H9 (cell line): ENCODE measurements at regions not wholly inside any gene's neighbourhood (a gene's known extent, or its start where the extent isn't known, plus 50 kb on each side); places are given as distances from the start of the nearest gene placed in this dataset.

Experiments
- DNase-seq: peaks from one replicate; pipeline ENCODE4 v3.0.0-alpha.2; 2017
- H2AFZ ChIP-seq: one replicate; pipeline ENCODE4 v1.6.1; 2013; ENCODE audit warnings: mild to moderate bottlenecking, low read length, control low read depth, moderate library complexity
- H2AK5ac ChIP-seq: 2 replicates; pipeline ENCODE4 v1.6.1; 2013; ENCODE audit warnings: low read length, control low read depth, mixed read lengths; ENCODE audit not compliant: insufficient read length
- H2BK120ac ChIP-seq: one replicate; pipeline ENCODE4 v1.6.1; 2013; ENCODE audit warnings: low read depth, mild to moderate bottlenecking, low read length, control low read depth, inconsistent platforms; ENCODE audit not compliant: poor library complexity, severe bottlenecking
- H2BK12ac ChIP-seq: 2 replicates; pipeline ENCODE4 v1.6.1; 2013; ENCODE audit warnings: low read length, control low read depth, mixed read lengths, low read depth; ENCODE audit not compliant: insufficient read length
- H2BK15ac ChIP-seq: 2 replicates; pipeline ENCODE4 v1.6.1; 2013; ENCODE audit warnings: low read depth, low read length, control low read depth
- H2BK20ac ChIP-seq: one replicate; pipeline ENCODE4 v1.6.1; 2013; ENCODE audit warnings: low read depth, mild to moderate bottlenecking, low read length, control low read depth, inconsistent platforms; ENCODE audit not compliant: poor library complexity, severe bottlenecking
- H2BK5ac ChIP-seq: 2 replicates; pipeline ENCODE4 v1.6.1; 2013; ENCODE audit warnings: low read length, control low read depth, mixed read lengths; ENCODE audit not compliant: insufficient read length
- H3K14ac ChIP-seq: 2 replicates; pipeline ENCODE4 v1.6.1; 2013; ENCODE audit warnings: low read length, control low read depth; ENCODE audit not compliant: insufficient read depth
- H3K18ac ChIP-seq: 2 replicates; pipeline ENCODE4 v1.6.1; 2013; ENCODE audit warnings: low read depth, mild to moderate bottlenecking, mixed read lengths, low read length, control low read depth; ENCODE audit not compliant: insufficient read length
- H3K23ac ChIP-seq: 2 replicates; pipeline ENCODE4 v1.6.1; 2013; ENCODE audit warnings: low read length, control low read depth, mixed read lengths, low read depth; ENCODE audit not compliant: insufficient read length
- H3K23me2 ChIP-seq: 2 replicates; pipeline ENCODE4 v1.6.1; 2013; ENCODE audit warnings: low read depth, mild to moderate bottlenecking, mixed read lengths, low read length, control low read depth; ENCODE audit not compliant: insufficient read length, poor library complexity, severe bottlenecking
- H3K27ac ChIP-seq: 2 replicates; pipeline ENCODE4 v1.5.1; 2013; ENCODE audit warnings: low read length, control low read depth, mixed read lengths, low read depth; ENCODE audit not compliant: insufficient read length
- H3K27me3 ChIP-seq: 2 replicates; pipeline ENCODE4 v1.6.1; 2013; ENCODE audit warnings: low read length, control low read depth, inconsistent platforms; ENCODE audit not compliant: insufficient read depth
- H3K4ac ChIP-seq: 2 replicates; pipeline ENCODE4 v1.6.1; 2013; ENCODE audit warnings: low read depth, mild to moderate bottlenecking, control low read depth, inconsistent platforms, low read length, moderate library complexity
- H3K4me1 ChIP-seq: 2 replicates; pipeline ENCODE4 v1.6.1; 2013; ENCODE audit warnings: low read length, control low read depth, inconsistent platforms; ENCODE audit not compliant: insufficient read depth
- H3K4me2 ChIP-seq: 2 replicates; pipeline ENCODE4 v1.6.1; 2013; ENCODE audit warnings: low read length, control low read depth, mixed read lengths; ENCODE audit not compliant: insufficient read length, insufficient read depth
- H3K56ac ChIP-seq: 2 replicates; pipeline ENCODE4 v1.6.1; 2013; ENCODE audit warnings: low read depth, mild to moderate bottlenecking, mixed read lengths, low read length, control low read depth; ENCODE audit not compliant: insufficient read length
- H3K79me1 ChIP-seq: 2 replicates; pipeline ENCODE4 v1.6.1; 2013; ENCODE audit warnings: low read depth, mild to moderate bottlenecking, moderate library complexity, low read length, control low read depth, inconsistent platforms; ENCODE audit not compliant: insufficient read depth, poor library complexity, severe bottlenecking
- H3K79me2 ChIP-seq: 2 replicates; pipeline ENCODE4 v1.6.1; 2013; ENCODE audit warnings: low read length, control low read depth, inconsistent platforms; ENCODE audit not compliant: insufficient read depth
- H3K9ac ChIP-seq: 2 replicates; pipeline ENCODE4 v1.6.1; 2013; ENCODE audit warnings: low read length, control low read depth, mixed read lengths; ENCODE audit not compliant: insufficient read length; ENCODE audit errors: extremely low read depth
- H3K9me3 ChIP-seq: one replicate; pipeline ENCODE4 v1.6.1; 2013; ENCODE audit warnings: low read depth, low read length, inconsistent platforms; ENCODE audit not compliant: control insufficient read depth
- H3T11ph ChIP-seq: one replicate; pipeline ENCODE4 v1.6.1; 2013; ENCODE audit warnings: mild to moderate bottlenecking, low read length, control low read depth, inconsistent platforms
- H4K20me1 ChIP-seq: one replicate; pipeline ENCODE4 v1.6.1; 2013; ENCODE audit not compliant: control insufficient read depth, insufficient read length, insufficient read depth
- H4K5ac ChIP-seq: 2 replicates; pipeline ENCODE4 v1.6.1; 2013; ENCODE audit warnings: low read depth, mild to moderate bottlenecking, mixed read lengths, low read length, control low read depth; ENCODE audit not compliant: insufficient read length
- H4K8ac ChIP-seq: replicated peaks from 2 replicates; pipeline ENCODE4 v1.6.1; 2013; ENCODE audit warnings: low read length, control low read depth, mixed read lengths, low read depth; ENCODE audit not compliant: insufficient read length
- H4K91ac ChIP-seq: 2 replicates; pipeline ENCODE4 v1.6.1; 2013; ENCODE audit warnings: low read depth, mild to moderate bottlenecking, moderate library complexity, mixed read lengths, low read length, control low read depth; ENCODE audit not compliant: insufficient read length
- H3K27ac Mint-ChIP-seq, 3 experiments: 2 replicates in 2 of 3; 3 replicates in 1 of 3; pipeline ENCODE4 v1.8.0; 2020 to 2021; ENCODE audit warnings: mixed read lengths in 3 of 3, mild to moderate bottlenecking in 1 of 3, moderate library complexity in 1 of 3
- H3K27me3 Mint-ChIP-seq: 2 replicates; pipeline ENCODE4 v1.8.0; 2021; ENCODE audit warnings: low read depth, mild to moderate bottlenecking, moderate library complexity, mixed read lengths
- H3K36me3 Mint-ChIP-seq, 3 experiments: 2 replicates in 2 of 3; 3 replicates in 1 of 3; pipeline ENCODE4 v1.8.0; 2020 to 2021; ENCODE audit warnings: low read depth in 3 of 3, mixed read lengths in 3 of 3; ENCODE audit not compliant: insufficient read depth in 1 of 3
- H3K4me1 Mint-ChIP-seq, 2 experiments: 2 replicates each; pipeline ENCODE4 v1.8.0; 2020; ENCODE audit warnings: mixed read lengths in 2 of 2
- H3K4me3 Mint-ChIP-seq, 2 experiments: 2 replicates in 1 of 2; 3 replicates in 1 of 2; pipeline ENCODE4 v1.8.0; 2020 to 2021; ENCODE audit warnings: mild to moderate bottlenecking in 2 of 2, mixed read lengths in 2 of 2, moderate library complexity in 1 of 2
- H3K9me3 Mint-ChIP-seq, 2 experiments: 2 replicates in 1 of 2; 3 replicates in 1 of 2; pipeline ENCODE4 v1.8.0; 2020; ENCODE audit warnings: mild to moderate bottlenecking in 2 of 2, mixed read lengths in 2 of 2, moderate library complexity in 1 of 2
- CTCF ChIP-seq: fragments of 200-600 bp; sonication (generic); conservative IDR thresholded peaks from 3 replicates; pipeline ENCODE4 v1.8.0; 2021; ENCODE audit warnings: antibody characterized with exemption, mild to moderate bottlenecking
- WGBS: extraction: QIAGEN DNeasy Blood & Tissue Kit; methylation state at CpG from one replicate; pipeline ENCODE4 v1.1.7; 2013; ENCODE audit warnings: missing lambda C conversion rate, low lambda C conversion rate, mixed read lengths; ENCODE audit not compliant: insufficient read length; ENCODE audit errors: extremely low coverage; 5-methylcytosine and 5-hydroxymethylcytosine counted together

GRCh38 chr1:201683397-201683796 is 144.5 kb downstream of the NAV1 start:
- H4K91ac ChIP-seq: no peak overlapping the region
- no peak overlapping the region for H2AK5ac ChIP-seq
- H2BK120ac ChIP-seq: no peak overlapping the region
- no peak overlapping the region for H3K18ac ChIP-seq
- H3K9ac ChIP-seq: no peak overlapping the region
- no peak overlapping the region for H3K14ac ChIP-seq
- no peak overlapping the region for H2BK12ac ChIP-seq
- no peak overlapping the region for H3T11ph ChIP-seq
- no peaks in the 10 kb centered on the region for H3K79me1 ChIP-seq
- no peaks in the 10 kb centered on the region for H3K9me3 ChIP-seq
- Mint-ChIP-seq H3K9me3 (peaks cover 1 to 3% of the 10 kb centered on the region in 2 experiments; a peak in 4 of 5 replicates), H3K27me3 (peaks cover 3% of the 10 kb centered on the region), H3K4me1 (peaks cover 53 to 67% of the 10 kb centered on the region in 2 experiments), H3K4me3 (no peak overlapping the region; a peak in 1 of 5 replicates), H3K27ac (peak overlapping the region in 1 of 3 experiments; percentile 44; a peak in 1 of 7 replicates), H3K36me3 (peaks cover 0 to 4% (median 1%) of the 10 kb centered on the region in 3 experiments; a peak in 2 of 7 replicates)
- no peak overlapping the region for H3K4me2 ChIP-seq
- WGBS: no CpG with 5 or more reads among the region's 6 CpGs
- H2BK15ac ChIP-seq: no peak overlapping the region
- H3K4me1 ChIP-seq: peaks cover 24% of the 10 kb centered on the region; the same call in 1 of the 2 replicates
- H3K23ac ChIP-seq: no peak overlapping the region
- no peak overlapping the region for H4K5ac ChIP-seq
- no peak overlapping the region for H3K27ac ChIP-seq
- H4K8ac ChIP-seq: no peak overlapping the region
- no peak for DNase-seq
- no peak overlapping the region for H2BK20ac ChIP-seq
- H4K20me1 ChIP-seq: no peaks in the 10 kb centered on the region
- H3K27me3 ChIP-seq: no peaks in the 10 kb centered on the region
- TF ChIP-seq CTCF: no peak
- H3K23me2 ChIP-seq: no peaks in the 10 kb centered on the region
- no peak overlapping the region for H3K4ac ChIP-seq
- H2AFZ ChIP-seq: no peak overlapping the region
- no peak overlapping the region for H2BK5ac ChIP-seq
- H3K79me2 ChIP-seq: no peaks in the 10 kb centered on the region
- no peak overlapping the region for H3K56ac ChIP-seq
